Stimulated activated CD8-positive, alpha-beta memory T cell treated with anti-CD3 and anti-CD28 coated beads, Interleukin-7, amount 100 ng/mL, for 48 hours (primary cell): ENCODE measurements at regions not wholly inside any gene's neighbourhood (a gene's known extent, or its start where the extent isn't known, plus 50 kb on each side); places are given as distances from the start of the nearest gene placed in this dataset.
A peak's percentile ranks its signal among the peaks of the same experiment; 100 is the strongest.
"Not testable (repeated sequence)": the region's sequence is repeated elsewhere in the genome, so short reads cannot be mapped to it uniquely, and the experiment has no call there.

Experiments used
- DNase-seq, 2 donors: peaks; one replicate each; pipeline ENCODE4 v3.0.0-alpha.2; 2020; ENCODE audit warnings: low read depth in 1 of 2; ENCODE audit errors: extremely low read depth in 1 of 2

- peak in 1 of 2 donors; percentile 6 for DNase-seq
Observed at GRCh38 chr20:43404878-43405277, 52.8 kb upstream of the SRSF6 start.

GRCh38 chr20:43400882-43401281 is 56.8 kb upstream of the SRSF6 start:
- not testable (repeated sequence) for DNase-seq

GRCh38 chr20:43398676-43399324 is 58.9 kb upstream of the SRSF6 start:
- no peak for DNase-seq

GRCh38 chr20:43397147-43397546 is 60.5 kb upstream of the SRSF6 start:
- DNase-seq, result no peak

GRCh38 chr20:43393052-43393451 is 64.6 kb upstream of the SRSF6 start:
- DNase-seq, result no peak

GRCh38 chr20:43392561-43392960 is 65.1 kb upstream of the SRSF6 start:
- no peak for DNase-seq

- DNase-seq, result no peak
Observed at GRCh38 chr20:43389839-43390626, 67.7 kb upstream of the SRSF6 start.

- DNase-seq, result no peak
Observed at GRCh38 chr20:43389211-43389610, 68.5 kb upstream of the SRSF6 start.

GRCh38 chr20:43388268-43389002 is 69.3 kb upstream of the SRSF6 start:
- DNase-seq, result no peak

GRCh38 chr20:43387737-43388136 is 70.0 kb upstream of the SRSF6 start:
- no peak for DNase-seq

- DNase-seq, result no peak
Observed at GRCh38 chr20:43386878-43387277, 70.8 kb upstream of the SRSF6 start.

GRCh38 chr20:43385914-43386313 is 71.8 kb upstream of the SRSF6 start:
- no peak for DNase-seq

GRCh38 chr20:43384101-43384940 is 73.4 kb upstream of the SRSF6 start:
- DNase-seq, result no peak

GRCh38 chr20:43383026-43383795 is 74.5 kb upstream of the SRSF6 start:
- no peak for DNase-seq

GRCh38 chr20:43382135-43382534 is 75.6 kb upstream of the SRSF6 start:
- not testable (repeated sequence) for DNase-seq

- DNase-seq, result peak in 1 of 2 donors; percentile 14
Observed at GRCh38 chr20:43381533-43381932, 76.2 kb upstream of the SRSF6 start.

- no peak for DNase-seq
Observed at GRCh38 chr20:43379239-43379917, 78.3 kb upstream of the SRSF6 start.

GRCh38 chr20:43376831-43377230 is 80.9 kb upstream of the SRSF6 start:
- DNase-seq, result no peak

GRCh38 chr20:43375591-43375990 is 82.1 kb upstream of the SRSF6 start:
- DNase-seq, result no peak

GRCh38 chr20:43372051-43372450 is 85.6 kb upstream of the SRSF6 start:
- DNase-seq, result no peak
